Inflammatory macrophage treated with lipopolysaccharide for 1 hour (primary cell): ENCODE measurements at regions not wholly inside any gene's neighbourhood (a gene's known extent, or its start where the extent isn't known, plus 50 kb on each side); places are given as distances from the start of the nearest gene placed in this dataset.
"Not testable (repeated sequence)": the region's sequence is repeated elsewhere in the genome, so short reads cannot be mapped to it uniquely, and the experiment has no call there.

ENCODE experiments used
- DNase-seq, 2 donors: peaks; one replicate each; pipeline ENCODE4 v3.0.0-alpha.2; 2020 to 2022

DNA sequence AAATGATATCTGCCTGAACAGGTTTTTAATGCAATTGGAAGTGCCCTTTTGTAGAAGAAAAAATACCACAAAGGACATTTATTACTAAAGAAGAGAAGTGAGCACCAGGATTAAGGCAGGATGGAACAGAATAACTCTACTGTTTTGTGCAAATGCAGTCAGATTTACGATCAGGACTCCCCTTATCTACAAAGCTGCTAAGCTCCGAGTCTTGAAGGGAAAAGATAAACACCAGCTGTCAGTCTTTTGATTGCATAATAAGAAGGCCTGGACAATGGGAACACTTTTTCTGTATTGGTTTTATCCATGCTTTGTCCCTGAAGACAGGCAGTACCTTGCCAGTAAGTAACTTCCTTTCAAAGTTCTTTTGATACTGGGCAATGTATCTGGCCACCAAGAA is 797.9 kb upstream of the SLC35B3 start:
- DNase-seq: no peak

GRCh38 chr6:9225441-9225871 is 790.1 kb upstream of the SLC35B3 start:
- DNase-seq: no peak

GRCh38 chr6:9224539-9224938 is 789.2 kb upstream of the SLC35B3 start:
- no peak for DNase-seq

DNA sequence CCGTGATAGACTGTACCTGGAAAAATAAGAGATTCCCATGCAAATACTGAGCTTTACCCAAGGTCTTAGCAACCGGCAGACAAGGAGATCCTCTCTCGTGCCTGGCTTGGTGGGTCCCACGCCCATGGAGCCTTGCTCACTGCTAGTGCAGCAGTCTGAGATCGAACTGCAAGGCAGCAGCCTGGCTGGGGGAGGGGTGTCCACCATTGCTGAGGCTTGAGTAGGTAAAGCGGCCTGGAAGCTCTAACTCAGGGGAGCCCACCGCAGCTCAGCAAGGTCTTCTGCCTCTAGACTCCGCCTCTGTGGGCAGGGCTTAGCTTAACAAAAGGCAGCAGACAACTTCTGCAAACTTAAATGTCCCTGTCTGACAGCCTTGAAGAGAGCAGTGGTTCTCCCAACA is 778.4 kb upstream of the SLC35B3 start:
- not testable (repeated sequence) for DNase-seq

DNA sequence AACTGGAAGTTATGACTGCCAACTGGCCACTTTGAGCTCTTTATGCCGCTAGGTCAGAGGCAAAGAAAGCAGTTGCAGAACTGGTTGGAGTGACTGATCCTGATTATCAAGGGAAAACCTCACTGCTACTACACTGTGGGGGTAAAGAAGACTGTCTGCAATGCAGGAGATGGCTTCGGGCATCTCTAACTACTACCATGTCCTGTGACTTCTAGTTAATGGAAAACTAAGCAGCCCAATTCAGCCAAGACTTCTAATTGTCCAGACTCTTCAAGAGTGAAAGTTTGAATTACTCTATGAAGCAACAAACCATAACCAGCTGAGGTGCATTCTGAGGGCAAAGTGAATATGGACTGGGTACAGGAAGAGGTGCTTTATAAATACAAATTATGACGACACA is 773.6 kb upstream of the SLC35B3 start:
- no peak for DNase-seq

GRCh38 chr6:9205645-9206044 is 770.3 kb upstream of the SLC35B3 start:
- no peak for DNase-seq

GRCh38 chr6:9204171-9204570 is 768.8 kb upstream of the SLC35B3 start:
- no peak for DNase-seq

DNA sequence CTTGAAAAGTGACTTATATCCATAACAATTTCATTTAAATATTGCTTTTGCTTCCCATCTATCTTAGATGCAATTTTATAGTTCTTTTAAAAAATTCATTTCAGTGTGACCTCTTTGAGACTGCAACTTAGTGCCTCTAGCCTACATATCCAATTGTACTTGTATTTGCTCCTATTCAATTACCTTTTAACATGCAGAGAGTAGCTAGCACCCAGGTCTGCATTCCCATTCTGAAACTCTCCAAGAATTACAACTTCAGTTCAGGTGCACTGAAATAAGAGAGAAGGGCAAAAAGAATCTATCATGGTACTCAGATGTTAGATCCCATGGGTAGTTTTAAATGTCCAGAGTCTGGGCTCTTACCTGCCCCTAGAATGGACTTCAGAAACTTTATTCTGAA is 765.4 kb upstream of the SLC35B3 start:
- DNase-seq: no peak

- no peak for DNase-seq
These were observed 762.4 kb upstream of the SLC35B3 start for GRCh38 chr6:9197726-9198125.

DNA sequence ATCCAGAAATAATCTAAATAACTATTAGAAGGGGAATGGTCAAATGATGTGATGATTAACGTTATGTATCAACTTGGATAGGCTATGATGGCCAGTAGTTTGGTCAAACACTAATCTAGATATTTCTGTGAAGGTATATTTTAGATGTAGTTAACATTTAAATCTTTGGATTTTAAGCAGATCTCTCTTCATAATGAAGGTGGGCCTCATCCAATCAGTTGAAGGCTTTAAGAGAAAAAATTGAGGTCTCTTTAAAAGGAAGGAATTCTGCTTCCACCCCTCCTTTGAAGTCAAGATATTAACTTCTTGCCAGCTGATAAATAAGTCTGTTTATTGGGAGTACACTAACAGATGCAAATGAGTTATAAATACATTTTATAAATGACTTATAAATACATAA is 760.0 kb upstream of the SLC35B3 start:
- DNase-seq: no peak

DNA sequence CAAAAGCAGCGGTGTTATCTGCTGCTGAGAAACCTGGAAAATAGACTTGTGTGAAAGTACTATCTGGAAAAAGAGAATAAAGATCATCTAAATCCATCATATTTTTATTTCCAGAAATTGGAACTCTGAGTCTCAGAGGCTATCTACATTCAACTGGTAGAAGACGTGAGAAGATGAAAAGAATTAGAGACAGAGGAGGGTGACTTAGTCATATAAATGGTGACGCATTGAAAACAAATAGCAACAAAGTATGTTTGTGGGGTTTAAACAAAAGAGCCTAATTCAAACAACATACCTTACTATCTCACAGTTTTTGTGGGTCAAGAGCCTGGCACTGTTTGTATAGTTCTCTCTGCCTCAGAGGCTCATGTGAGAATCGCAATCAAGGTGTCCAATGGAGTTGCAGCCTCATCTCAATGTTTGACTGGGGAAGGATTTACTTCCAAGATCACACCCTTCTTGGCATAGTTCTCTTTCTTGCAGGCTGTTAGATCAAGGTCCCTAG is 757.1 kb upstream of the SLC35B3 start:
- DNase-seq: no peak

GRCh38 chr6:9186148-9186547 is 750.8 kb upstream of the SLC35B3 start:
- no peak for DNase-seq

DNA sequence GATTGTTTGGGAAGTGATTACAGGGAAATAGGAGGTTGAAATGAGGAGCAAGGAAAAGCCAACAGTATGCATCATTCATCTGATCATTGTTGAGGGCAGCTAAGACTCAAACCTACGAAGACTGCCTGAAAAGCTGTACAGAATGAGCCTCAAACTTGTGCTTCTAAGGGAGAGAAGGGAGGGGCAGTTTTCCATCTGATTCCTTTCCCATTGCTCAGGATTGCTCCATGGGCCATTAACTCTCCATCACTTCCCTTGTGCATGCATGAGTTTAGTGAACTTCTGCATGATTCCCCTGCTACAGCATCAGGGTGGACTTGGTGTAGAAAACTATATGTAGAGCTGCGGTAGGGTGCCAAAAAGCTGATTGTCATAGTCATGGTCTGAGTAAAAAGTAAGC is 742.7 kb upstream of the SLC35B3 start:
- DNase-seq: no peak

DNA sequence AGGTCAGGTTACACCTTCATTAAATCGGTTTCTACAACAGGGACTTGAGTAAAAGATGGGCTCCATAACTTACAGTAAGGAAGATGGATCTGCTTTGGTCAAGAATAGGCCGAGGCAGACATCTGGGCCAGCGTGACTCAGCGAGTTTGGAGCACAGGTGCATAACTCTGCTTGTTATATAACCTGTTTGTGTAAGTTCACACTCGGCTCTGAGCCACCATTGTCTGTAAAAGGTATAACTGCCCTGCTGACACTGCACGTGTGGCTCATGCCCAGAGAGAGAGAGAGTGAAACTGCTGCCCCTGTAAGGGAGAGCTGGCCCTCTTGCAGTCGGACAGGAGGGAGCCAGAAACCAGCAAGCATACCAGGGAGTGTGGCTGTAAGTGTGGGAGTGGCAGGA is 737.9 kb upstream of the SLC35B3 start:
- no peak for DNase-seq

GRCh38 chr6:9172096-9172495 is 736.8 kb upstream of the SLC35B3 start:
- no peak for DNase-seq

GRCh38 chr6:9168669-9169068 is 733.3 kb upstream of the SLC35B3 start:
- DNase-seq: no peak

GRCh38 chr6:9161731-9162130 is 726.4 kb upstream of the SLC35B3 start:
- no peak for DNase-seq

GRCh38 chr6:9159051-9159450 is 723.7 kb upstream of the SLC35B3 start:
- DNase-seq: no peak

DNA sequence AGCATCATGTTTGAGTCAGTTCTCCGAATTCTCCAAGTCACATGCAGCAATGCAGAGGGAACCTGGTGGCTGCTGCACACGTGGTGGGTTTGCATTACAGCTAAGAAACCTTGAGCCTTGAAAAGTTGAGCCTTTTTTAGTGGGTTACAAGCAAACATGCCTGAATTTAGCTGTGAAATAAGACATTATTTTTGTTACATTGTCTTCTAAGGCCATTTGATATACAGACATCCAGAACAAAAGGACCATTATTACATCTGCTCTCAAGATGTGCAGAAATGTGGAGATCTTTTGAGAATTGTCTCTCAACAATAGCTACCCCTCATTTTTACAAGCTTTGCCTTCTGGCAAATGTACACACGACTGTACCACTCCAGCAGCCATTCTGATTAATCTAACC is 720.5 kb upstream of the SLC35B3 start:
- no peak for DNase-seq

GRCh38 chr6:9143140-9143539 is 707.8 kb upstream of the SLC35B3 start:
- DNase-seq: no peak

GRCh38 chr6:9140951-9141460 is 705.7 kb upstream of the SLC35B3 start:
- DNase-seq: no peak

- DNase-seq: no peak
These were observed 704.8 kb upstream of the SLC35B3 start for GRCh38 chr6:9140172-9140571.

GRCh38 chr6:9139746-9140145 is 704.4 kb upstream of the SLC35B3 start:
- no peak for DNase-seq

DNA sequence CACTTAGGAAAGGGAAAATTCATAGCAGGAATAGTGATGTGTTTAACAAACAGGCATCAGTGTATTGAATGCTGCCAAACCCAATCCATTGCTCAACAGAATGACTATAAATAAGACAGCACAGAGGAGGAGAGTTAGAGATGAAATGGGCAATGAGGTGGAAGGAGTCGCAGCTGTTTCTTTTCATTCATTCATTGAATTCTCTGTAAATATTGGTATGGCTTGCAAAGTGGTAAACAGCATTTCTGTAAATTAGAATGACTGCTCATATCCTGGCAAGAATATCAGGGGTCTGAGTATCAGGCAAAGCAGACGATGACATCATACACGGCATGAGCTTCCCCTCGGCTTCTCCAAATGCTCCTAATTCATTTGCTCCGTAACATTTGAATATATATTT is 703.6 kb upstream of the SLC35B3 start:
- DNase-seq: no peak

GRCh38 chr6:9136141-9136822 is 700.9 kb upstream of the SLC35B3 start:
- DNase-seq: no peak
